ENCODE measurements at regions not wholly inside any gene's neighbourhood (a gene's known extent, or its start where the extent isn't known, plus 50 kb on each side); places are given as distances from the start of the nearest gene placed in this dataset.

DNA sequence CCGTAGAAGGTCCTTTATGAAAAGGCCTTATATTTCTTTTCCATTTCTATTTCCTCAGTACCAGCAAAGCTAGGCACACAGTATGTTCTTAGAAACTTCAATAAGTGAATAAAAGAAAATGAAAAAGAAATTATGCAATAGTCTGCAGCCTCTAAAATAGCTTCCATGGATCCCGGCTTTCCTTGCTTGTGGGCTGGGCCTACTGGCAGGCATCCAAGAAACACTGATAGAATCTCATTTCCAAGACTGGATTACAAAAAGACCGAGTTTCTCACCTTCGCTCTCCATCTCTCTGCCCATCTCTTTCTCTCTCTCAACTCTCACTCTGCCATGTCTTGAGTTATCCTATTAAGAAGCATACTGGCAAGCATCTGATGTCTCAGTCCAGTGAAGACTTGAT, 187.5 kb upstream of the FKBP1C start:
- TF ChIP-seq, protein P1, sequence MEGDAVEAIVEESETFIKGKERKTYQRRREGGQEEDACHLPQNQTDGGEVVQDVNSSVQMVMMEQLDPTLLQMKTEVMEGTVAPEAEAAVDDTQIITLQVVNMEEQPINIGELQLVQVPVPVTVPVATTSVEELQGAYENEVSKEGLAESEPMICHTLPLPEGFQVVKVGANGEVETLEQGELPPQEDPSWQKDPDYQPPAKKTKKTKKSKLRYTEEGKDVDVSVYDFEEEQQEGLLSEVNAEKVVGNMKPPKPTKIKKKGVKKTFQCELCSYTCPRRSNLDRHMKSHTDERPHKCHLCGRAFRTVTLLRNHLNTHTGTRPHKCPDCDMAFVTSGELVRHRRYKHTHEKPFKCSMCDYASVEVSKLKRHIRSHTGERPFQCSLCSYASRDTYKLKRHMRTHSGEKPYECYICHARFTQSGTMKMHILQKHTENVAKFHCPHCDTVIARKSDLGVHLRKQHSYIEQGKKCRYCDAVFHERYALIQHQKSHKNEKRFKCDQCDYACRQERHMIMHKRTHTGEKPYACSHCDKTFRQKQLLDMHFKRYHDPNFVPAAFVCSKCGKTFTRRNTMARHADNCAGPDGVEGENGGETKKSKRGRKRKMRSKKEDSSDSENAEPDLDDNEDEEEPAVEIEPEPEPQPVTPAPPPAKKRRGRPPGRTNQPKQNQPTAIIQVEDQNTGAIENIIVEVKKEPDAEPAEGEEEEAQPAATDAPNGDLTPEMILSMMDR (IDR thresholded peaks at IDR 0.05; ENCODE audit: control extremely low read depth in 1 of 3, insufficient read depth in 1 of 3, low read depth in 1 of 3, low read length in 3 of 3), result no peak
- TF ChIP-seq JUN (IDR thresholded peaks at IDR 0.05; ENCODE audit: low read depth, low read length), result no peak
- TF ChIP-seq POLR2A (IDR thresholded peaks at IDR 0.05; ENCODE audit: control extremely low read depth in 1 of 2, low read depth in 2 of 2, low read length in 2 of 2), result no peak
- TF ChIP-seq, protein P2, sequence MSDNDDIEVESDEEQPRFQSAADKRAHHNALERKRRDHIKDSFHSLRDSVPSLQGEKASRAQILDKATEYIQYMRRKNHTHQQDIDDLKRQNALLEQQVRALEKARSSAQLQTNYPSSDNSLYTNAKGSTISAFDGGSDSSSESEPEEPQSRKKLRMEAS (IDR thresholded peaks at IDR 0.05), result no peak
- TF ChIP-seq TEAD4 (IDR thresholded peaks at IDR 0.05; ENCODE audit: low read depth, low read length), result no peak
- TF ChIP-seq, protein P3, sequence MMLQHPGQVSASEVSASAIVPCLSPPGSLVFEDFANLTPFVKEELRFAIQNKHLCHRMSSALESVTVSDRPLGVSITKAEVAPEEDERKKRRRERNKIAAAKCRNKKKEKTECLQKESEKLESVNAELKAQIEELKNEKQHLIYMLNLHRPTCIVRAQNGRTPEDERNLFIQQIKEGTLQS (IDR thresholded peaks at IDR 0.05; ENCODE audit: insufficient read depth, low read depth, low read length), result no peak
- TF ChIP-seq, protein P4, sequence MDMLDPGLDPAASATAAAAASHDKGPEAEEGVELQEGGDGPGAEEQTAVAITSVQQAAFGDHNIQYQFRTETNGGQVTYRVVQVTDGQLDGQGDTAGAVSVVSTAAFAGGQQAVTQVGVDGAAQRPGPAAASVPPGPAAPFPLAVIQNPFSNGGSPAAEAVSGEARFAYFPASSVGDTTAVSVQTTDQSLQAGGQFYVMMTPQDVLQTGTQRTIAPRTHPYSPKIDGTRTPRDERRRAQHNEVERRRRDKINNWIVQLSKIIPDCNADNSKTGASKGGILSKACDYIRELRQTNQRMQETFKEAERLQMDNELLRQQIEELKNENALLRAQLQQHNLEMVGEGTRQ (IDR thresholded peaks at IDR 0.05; ENCODE audit: low read length), result no peak
